Motor neuron (in vitro differentiated cells): ENCODE measurements at regions not wholly inside any gene's neighbourhood (a gene's known extent, or its start where the extent isn't known, plus 50 kb on each side); places are given as distances from the start of the nearest gene placed in this dataset.

ENCODE experiments used
- ATAC-seq, 8 experiments: fragments of 200-7000 bp; cut with Tn5 transposase; replicated peaks in 6 of 8; 2 replicates each; pipeline ENCODE4 v1.8.0; 2021; ENCODE audit warnings: mild to moderate bottlenecking in 8 of 8, moderate library complexity in 8 of 8
- H3K27ac ChIP-seq, 2 donors: fragments of 250-450 bp; sonication (Bioruptor Pico); 2 replicates each; pipeline ENCODE4 v1.9.0; 2021; ENCODE audit warnings: antibody characterized with exemption in 2 of 2, mild to moderate bottlenecking in 2 of 2, moderate library complexity in 1 of 2
- H3K4me1 ChIP-seq, 2 donors: fragments of 250-450 bp; sonication (Bioruptor Pico); replicated peaks in 1 of 2; 2 replicates each; pipeline ENCODE4 v1.6.1; 2021; ENCODE audit warnings: antibody characterized with exemption in 2 of 2, mild to moderate bottlenecking in 2 of 2, moderate library complexity in 1 of 2
- H3K4me3 ChIP-seq, 5 donors: fragments of 250-450 bp; sonication (Bioruptor Pico); 2 replicates each; pipeline ENCODE4 v1.9.0; 2021; ENCODE audit warnings: antibody characterized with exemption in 5 of 5, mild to moderate bottlenecking in 5 of 5, moderate library complexity in 4 of 5
- WGBS, 10 experiments: fragments of 450-650 bp; shearing (Covaris generic); methylation state at CpG; one replicate each; pipeline ENCODE4 v1.0.0; 2022; 5-methylcytosine and 5-hydroxymethylcytosine counted together
- in situ Hi-C, 9 experiments: fragments of 400-800 bp; cut with MboI; loops; one replicate each; pipeline ENCODE4 v1.15.0; 2021; ENCODE audit warnings: low sequenced_read_pairs in 9 of 9, low pct_unique_long_range_greater_than_20kb in 2 of 9; ENCODE audit not compliant: unreplicated experiment in 9 of 9

DNA sequence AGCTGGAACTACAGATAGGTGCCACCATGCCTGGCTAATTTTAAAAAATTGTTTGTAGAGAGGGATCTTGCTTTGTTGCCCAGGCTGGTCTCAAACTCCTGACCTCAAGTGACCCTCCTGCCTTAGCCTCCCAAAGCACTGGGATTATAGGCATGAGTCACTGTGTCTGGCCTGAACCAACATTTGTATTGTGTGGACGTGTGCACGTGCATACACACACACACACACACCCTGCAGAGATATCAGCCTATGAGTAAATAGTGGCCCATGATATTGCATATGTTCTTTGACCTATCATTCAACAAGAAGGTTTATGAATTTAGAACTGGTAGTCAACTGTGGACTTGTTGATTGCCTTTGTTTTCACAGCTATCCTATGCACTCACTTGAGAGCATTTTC, 161.6 kb downstream of the BAMBI start:
- Histone ChIP-seq H3K27ac (no peak overlapping the region), H3K4me3 (no peak overlapping the region), H3K4me1 (no peaks in the 10 kb centered on the region)
- 100% methylated on average over 1 to 2 of the region's 2 CpGs; no CpG with 5 or more reads in 8 of the 10 experiments for WGBS, 10 experiments
- in situ Hi-C loops: no loop called here
- no peak for ATAC-seq

DNA sequence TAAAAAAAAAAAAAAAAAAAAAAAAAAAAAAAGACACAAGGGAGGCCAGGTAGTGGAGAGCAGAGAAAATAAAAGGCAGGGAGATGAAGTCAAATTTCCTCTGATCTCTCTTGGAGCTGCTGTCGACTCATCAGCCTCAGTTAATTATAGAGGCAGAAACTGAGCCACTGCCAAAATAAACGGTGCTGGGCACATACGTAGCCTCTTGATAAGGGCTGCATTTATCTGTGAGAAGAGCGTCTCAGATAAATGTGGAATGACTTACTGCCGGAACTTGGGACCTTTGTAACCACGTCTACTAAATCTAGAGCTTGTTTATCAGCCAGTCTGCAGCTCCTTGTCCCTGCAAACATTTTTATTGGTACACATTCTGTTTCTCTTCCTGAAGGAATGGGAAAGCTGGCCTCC, 162.3 kb downstream of the BAMBI start:
- Histone ChIP-seq H3K4me3 (no peak overlapping the region), H3K4me1 (no peaks in the 10 kb centered on the region), H3K27ac (no peak overlapping the region)
- in situ Hi-C loops: no loop called here
- ATAC-seq: peak in 2 of 8 experiments; percentile 30 to 34
- WGBS, 10 experiments: 5 to 100% (median 72%) methylated on average over 1 to 6 of the region's 6 CpGs; no CpG with 5 or more reads in 1 of the 10 experiments

DNA sequence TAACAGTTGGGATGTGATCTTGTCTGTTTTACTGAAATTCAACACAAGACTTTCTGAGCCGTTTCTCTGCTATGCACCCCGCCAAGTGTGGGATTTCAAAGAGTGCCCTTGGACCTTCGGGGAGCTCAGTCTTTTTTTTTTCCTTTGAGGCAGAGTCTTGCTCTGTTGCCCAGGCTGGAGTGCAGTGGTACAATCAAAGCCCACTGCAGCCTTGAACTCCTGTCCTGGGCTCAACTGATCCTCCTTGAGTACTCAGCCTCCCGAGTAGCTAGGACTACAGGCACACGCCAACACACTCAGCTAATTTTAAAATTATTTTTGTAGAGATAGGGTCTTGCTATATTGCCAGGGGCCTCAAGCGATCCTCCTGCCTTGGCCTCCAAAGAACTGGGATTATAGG, 162.9 kb downstream of the BAMBI start:
- ATAC-seq: no peak
- no peak overlapping the region for H3K4me3 ChIP-seq
- in situ Hi-C loops: no loop called here
- H3K4me1 ChIP-seq: no peaks in the 10 kb centered on the region
- H3K27ac ChIP-seq: no peak overlapping the region
- 3 to 100% (median 83%) methylated on average over 1 to 5 of the region's 6 CpGs; no CpG with 5 or more reads in 1 of the 10 experiments for WGBS, 10 experiments

DNA sequence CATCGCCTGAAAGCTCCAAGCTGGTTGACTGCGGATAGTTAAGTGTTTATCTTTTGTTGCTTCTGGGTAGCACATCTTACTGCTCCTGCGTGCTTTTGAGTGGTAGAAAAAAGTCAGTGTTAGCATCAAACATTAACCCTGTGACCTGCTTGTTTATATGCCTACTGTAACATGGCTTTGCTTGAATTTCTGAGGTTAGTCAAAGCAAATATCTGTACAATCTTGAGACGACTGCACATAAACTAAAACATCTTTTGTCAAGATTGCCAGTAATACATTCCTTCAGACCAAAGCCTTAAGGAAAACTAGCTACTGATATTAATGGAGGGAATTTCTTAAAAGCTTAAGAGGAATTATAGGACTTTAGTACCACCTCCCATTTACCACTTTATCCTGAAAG, 163.7 kb downstream of the BAMBI start:
- 0 to 100% (median 80%) methylated on average over 1 to 4 of the region's 4 CpGs for WGBS, 10 experiments
- no peak for ATAC-seq

DNA sequence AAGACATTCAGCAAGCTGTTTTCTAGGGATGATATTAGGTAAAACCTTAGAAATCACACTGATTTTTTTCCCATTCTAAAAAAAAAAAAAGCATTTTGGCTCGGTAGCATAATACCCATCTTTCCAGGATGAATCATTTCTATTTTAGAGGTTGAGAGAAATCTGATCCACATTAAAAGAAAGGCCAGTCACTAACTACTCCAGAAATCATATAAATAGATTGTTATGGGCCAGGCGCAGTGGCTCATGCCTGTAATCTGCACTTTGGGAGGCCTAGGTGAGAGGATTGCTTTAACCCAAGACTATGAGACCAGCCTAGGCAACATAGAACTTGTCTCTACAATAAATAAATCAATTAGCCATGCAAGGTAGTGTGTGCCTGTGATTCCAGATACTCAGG, 164.3 kb downstream of the BAMBI start:
- Histone ChIP-seq H3K27ac (no peak overlapping the region), H3K4me1 (no peaks in the 10 kb centered on the region), H3K4me3 (no peak overlapping the region)
- in situ Hi-C loops: no loop called here
- ATAC-seq: no peak
- 0 to 100% (median 78%) methylated on average over 1 to 2 of the region's 2 CpGs; no CpG with 5 or more reads in 2 of the 10 experiments for WGBS, 10 experiments

More for the DNA sequence above, 163.7 kb downstream of the BAMBI start:
- Histone ChIP-seq H3K27ac (no peak overlapping the region), H3K4me1 (no peaks in the 10 kb centered on the region), H3K4me3 (no peak overlapping the region)
- in situ Hi-C loops: no loop called here

DNA sequence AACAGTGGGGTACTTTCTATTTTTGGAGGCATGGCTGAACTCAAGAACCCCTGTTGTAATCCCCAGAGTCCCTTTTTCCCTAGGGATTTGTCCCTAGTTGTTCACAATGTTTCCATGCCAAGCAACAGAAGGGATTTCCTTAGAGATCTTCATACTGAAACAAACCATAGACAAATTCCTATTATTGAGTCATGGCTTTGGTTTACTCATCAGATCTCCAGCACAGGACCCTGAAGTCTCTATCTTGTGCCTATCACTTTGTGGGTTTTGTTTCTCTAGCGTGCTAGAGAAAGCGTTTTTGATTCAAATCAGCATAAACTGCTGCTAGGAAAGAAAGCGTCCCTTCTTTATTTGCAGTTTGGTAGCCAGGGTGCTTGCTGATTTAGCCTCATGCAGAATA, 165.0 kb downstream of the BAMBI start:
- in situ Hi-C loops: no loop called here
- H3K4me3 ChIP-seq: no peak overlapping the region
- no peak overlapping the region for H3K27ac ChIP-seq
- ATAC-seq: no peak
- WGBS, 10 experiments: 40 to 93% (median 76%) methylated on average over 1 to 3 of the region's 3 CpGs; no CpG with 5 or more reads in 5 of the 10 experiments
- H3K4me1 ChIP-seq: no peaks in the 10 kb centered on the region

DNA sequence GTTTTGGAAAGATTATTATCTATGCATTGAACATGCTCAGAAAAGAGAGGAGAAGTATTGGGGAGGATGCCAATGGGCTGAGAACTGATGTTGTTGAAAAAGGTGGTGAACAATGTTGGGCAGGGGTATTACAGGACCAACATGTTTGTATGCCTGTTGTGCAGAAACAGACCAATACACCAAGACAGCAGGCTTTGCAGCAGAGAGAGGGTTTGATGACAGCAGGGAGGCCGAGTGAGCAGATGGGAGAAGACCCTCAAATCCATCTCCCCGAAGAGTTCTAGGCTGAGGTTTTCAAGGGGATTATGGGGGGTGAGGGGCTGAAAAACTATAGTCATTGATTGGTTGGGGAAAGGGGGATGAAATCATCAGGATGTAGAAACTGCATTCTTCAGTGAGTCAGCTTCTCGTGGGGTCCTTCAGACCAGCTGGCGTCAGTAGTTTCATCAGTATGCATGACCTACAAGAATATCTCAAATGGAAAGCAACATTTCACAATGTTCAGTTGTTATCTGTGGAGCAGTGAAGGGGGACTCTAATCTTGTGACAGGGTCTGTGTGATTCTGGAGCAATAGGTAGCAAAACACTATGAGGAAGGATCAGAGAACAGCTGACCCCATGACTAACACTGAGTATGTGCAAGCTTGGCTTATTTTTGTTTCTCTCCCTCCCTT, 167.8 kb downstream of the BAMBI start:
- Histone ChIP-seq H3K4me3 (no peak overlapping the region), H3K27ac (no peak overlapping the region), H3K4me1 (no peaks in the 10 kb centered on the region)
- WGBS, 10 experiments: 35 to 80% (median 73%) methylated on average over 1 to 4 of the region's 4 CpGs; no CpG with 5 or more reads in 5 of the 10 experiments
- in situ Hi-C loops: no loop called here
- peak in 1 of 8 experiments; percentile 36 for ATAC-seq

DNA sequence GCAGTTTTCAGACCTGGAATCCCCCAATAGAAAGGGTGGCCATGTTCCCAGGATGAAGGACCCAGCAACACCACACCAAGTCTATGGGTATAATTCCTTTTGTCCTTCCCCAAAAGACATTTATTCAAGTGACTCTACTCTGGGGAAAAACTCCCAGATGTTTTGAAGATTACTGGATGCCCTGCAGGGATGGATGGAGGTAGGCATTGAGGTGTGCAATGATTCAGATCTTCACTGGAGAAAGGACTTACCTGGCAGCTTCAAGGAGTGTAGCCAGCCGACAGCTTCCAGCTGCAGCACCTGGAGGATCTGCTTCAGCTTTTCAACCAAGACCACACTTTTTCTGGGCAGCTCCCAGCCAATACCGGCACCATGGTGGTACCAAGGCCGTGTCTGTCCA, 172.0 kb downstream of the BAMBI start:
- 0 to 100% (median 79%) methylated on average over 1 to 3 of the region's 3 CpGs; no CpG with 5 or more reads in 3 of the 10 experiments for WGBS, 10 experiments

DNA sequence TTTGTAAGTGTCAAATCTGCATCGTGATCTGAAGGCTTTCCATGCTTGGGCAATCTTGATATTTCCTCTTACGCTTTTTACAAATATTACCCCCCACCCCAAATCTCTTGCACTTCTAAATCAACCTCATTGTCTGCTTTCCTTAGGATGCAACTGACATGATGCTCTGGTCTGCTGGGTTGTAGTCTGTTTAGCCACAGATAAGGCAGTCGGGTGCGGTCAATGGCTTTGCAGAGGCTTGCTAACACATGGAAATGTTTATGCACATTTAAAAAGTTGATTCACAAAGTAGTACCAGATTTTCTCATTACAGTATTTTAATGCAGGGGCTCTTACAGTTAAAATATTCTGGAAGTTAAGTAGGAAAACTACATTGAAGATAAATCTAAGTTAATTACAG, 172.5 kb downstream of the BAMBI start:
- 0 to 100% (median 72%) methylated on average over 1 to 4 of the region's 4 CpGs for WGBS, 10 experiments
- ATAC-seq: peak in 3 of 8 experiments; percentile 86 to 100 (median 96)
- H3K27ac ChIP-seq: no peak overlapping the region
- in situ Hi-C loops: no loop called here
- no peak overlapping the region for H3K4me3 ChIP-seq
- peaks cover 0 to 6% of the 10 kb centered on the region in 2 donors for H3K4me1 ChIP-seq

More for the DNA sequence above, 172.0 kb downstream of the BAMBI start:
- Histone ChIP-seq H3K4me3 (no peak overlapping the region), H3K27ac (no peak overlapping the region), H3K4me1 (peaks cover 0 to 6% of the 10 kb centered on the region in 2 donors)
- in situ Hi-C loops: no loop called here
- peak in 1 of 8 experiments; percentile 17 for ATAC-seq

DNA sequence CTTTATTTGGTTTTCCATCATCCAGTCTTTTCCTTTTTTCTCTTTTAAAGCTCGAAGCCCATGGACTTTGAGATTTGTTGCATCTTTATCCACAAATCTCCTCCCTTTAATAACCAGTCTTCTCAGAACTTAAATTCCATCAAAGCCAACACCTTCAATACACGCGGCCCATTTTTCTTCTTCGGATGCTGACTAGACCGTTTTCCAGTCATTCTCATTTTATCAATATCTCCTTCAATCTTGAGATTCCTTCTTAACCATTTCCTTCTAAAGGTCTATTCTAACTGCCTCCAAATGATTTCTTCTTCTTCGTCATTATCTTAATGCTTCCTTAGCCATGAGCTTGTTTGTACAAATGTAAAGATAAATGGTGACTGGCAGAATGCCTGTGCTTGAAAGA, 173.5 kb downstream of the BAMBI start:
- Histone ChIP-seq H3K4me1 (peaks cover 0 to 6% of the 10 kb centered on the region in 2 donors), H3K27ac (no peak overlapping the region), H3K4me3 (no peak overlapping the region)
- in situ Hi-C loops: no loop called here
- 60 to 97% (median 90%) methylated on average over 5 to 6 of the region's 6 CpGs; no CpG with 5 or more reads in 1 of the 10 experiments for WGBS, 10 experiments
- no peak for ATAC-seq

DNA sequence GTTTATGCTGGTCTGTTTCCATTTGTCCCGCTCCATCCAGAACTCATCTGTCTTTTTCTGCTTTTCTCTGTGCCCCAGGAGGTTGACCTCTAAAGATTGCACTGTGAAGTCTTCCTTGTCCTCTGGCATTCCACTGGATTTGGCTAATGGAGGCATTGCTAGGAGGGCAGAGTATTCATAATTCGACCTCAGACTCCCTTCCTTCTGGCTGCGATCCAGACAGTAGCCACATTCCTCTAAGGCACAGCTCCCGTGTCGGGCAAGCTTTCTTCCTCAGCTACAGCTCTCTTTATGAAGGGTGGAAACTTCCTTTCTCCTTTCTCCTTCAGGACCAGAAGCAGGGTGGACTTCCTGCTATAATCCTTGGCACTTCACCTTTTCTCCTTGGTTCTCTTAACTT, 175.9 kb downstream of the BAMBI start:
- no peak overlapping the region for H3K4me3 ChIP-seq
- H3K27ac ChIP-seq: no peak overlapping the region
- in situ Hi-C loops: no loop called here
- H3K4me1 ChIP-seq: peaks cover 0 to 6% of the 10 kb centered on the region in 2 donors
- peak in 3 of 8 experiments; percentile 26 to 68 (median 63) for ATAC-seq
- WGBS, 10 experiments: 11 to 83% (median 42%) methylated on average over 2 to 4 of the region's 5 CpGs; no CpG with 5 or more reads in 3 of the 10 experiments

DNA sequence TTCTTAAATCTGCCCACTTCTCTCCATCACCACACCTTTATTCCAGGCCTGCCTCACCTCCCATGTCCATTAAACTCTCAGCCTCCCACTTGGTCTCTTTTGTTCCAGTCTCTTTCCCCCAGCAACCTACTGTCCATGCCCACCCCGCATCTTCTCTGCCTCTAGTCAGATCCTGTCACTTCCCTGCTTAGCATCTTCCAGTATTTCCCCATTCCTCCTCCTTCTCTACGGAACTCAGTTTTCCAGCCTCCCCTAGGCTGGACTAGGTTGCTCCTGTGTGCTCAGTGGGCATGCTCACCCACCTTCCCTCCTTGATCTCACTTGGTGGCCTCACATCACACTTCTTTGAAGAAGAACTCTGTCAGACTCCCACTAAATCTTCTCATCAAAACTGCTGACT, 179.8 kb downstream of the BAMBI start:
- in situ Hi-C loops: no loop called here
- no peak overlapping the region for H3K4me3 ChIP-seq
- WGBS, 10 experiments: 33 to 100% (median 93%) methylated on average over 1 to 2 of the region's 2 CpGs; no CpG with 5 or more reads in 4 of the 10 experiments
- no peak for ATAC-seq
- no peak overlapping the region for H3K27ac ChIP-seq
- peaks cover 3 to 11% of the 10 kb centered on the region in 2 donors for H3K4me1 ChIP-seq

DNA sequence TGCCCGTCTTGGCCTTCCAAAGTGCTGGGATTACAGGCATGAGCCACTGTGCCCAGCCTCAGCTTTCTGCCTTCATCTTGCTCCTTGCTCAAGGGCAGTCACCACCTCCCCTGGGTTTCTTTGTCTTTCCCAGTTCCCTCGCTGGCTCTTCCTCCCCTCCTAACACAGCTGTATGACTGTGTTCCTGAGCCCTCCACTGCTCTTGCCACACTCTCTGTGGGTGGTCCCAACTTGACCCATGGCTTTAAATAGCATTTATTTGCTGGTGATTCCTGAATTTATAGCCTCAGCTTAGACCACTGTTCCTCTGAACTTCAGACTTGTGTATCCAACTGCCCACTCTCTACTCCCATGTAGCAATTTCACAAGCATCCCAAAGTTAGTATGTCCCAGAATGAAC, 181.3 kb downstream of the BAMBI start:
- no peak overlapping the region for H3K4me3 ChIP-seq
- ATAC-seq: no peak
- WGBS, 10 experiments: 0 to 100% (median 80%) methylated on average over 1 to 2 of the region's 2 CpGs; no CpG with 5 or more reads in 5 of the 10 experiments
- in situ Hi-C loops: no loop called here
- no peak overlapping the region for H3K27ac ChIP-seq
- peaks cover 3 to 5% of the 10 kb centered on the region in 2 donors for H3K4me1 ChIP-seq

DNA sequence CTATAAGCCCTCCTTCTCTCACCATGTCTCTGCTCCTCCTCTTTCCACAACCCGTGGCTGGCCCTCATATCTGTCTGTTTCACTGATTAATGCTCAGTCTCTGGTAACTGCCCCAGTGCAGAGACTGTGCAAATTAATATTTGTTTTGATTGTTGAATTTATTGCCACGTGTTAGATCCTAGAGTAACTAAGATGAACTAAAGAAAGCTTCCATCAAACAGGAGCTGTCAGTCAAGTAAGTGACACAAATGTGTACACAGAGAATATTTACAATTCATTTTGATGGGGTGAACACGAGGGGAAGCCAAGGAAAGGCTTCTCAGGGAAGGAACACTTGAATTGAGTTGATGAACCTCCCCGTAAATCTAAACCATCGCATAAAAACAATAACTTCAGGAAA, 182.5 kb downstream of the BAMBI start:
- Histone ChIP-seq H3K4me1 (peaks cover 3 to 5% of the 10 kb centered on the region in 2 donors), H3K27ac (no peak overlapping the region), H3K4me3 (no peak overlapping the region)
- in situ Hi-C loops: no loop called here
- ATAC-seq: peak in 2 of 8 experiments; percentile 35 to 39
- 0 to 87% (median 59%) methylated on average over 3 to 5 of the region's 5 CpGs; no CpG with 5 or more reads in 1 of the 10 experiments for WGBS, 10 experiments
